ENCODE measurements at regions not wholly inside any gene's neighbourhood (a gene's known extent, or its start where the extent isn't known, plus 50 kb on each side); places are given as distances from the start of the nearest gene placed in this dataset.

GRCh38 chr18:67280486-67281242, 235.9 kb downstream of the DSEL start:
- Histone ChIP-seq H3K27me3 (no peaks in the 10 kb centered on the region), H3K4me2 (no peak overlapping the region), H3K4me3 (no peak overlapping the region), H3K9me3 (ENCODE audit: low read depth) (no peaks in the 10 kb centered on the region), H3K27ac (no peak overlapping the region), H3K4me1 (ENCODE audit: insufficient read depth) (no peaks in the 10 kb centered on the region), H3K9me2 (replicated peaks; ENCODE audit: insufficient read depth) (no peaks in the 10 kb centered on the region), H3K36me3 (replicated peaks; ENCODE audit: insufficient read depth, low read depth) (no peaks in the 10 kb centered on the region), H2AFZ (no peak overlapping the region), H4K20me1 (ENCODE audit: insufficient read depth, poor library complexity, severe bottlenecking) (no peaks in the 10 kb centered on the region), H3K79me2 (no peaks in the 10 kb centered on the region)
- no peak for DNase-seq (ENCODE audit: low spot score)
- TF ChIP-seq EZH2 (IDR thresholded peaks at IDR 0.05; ENCODE audit: borderline replicate concordance) (no peak), CTCF (IDR thresholded peaks at IDR 0.05; ENCODE audit: poor library complexity) (no peak), EZH2phosphoT487 (IDR thresholded peaks at IDR 0.05; ENCODE audit: low read depth, severe bottlenecking, unreplicated experiment) (no peak)
- 78% methylated on average over 5 of the region's 5 CpGs for WGBS (ENCODE audit: low lambda C conversion rate, missing lambda C conversion rate)

GRCh38 chr18:67279988-67280387, 236.5 kb downstream of the DSEL start:
- H3K9me3 ChIP-seq (ENCODE audit: low read depth), result no peaks in the 10 kb centered on the region
- no peaks in the 10 kb centered on the region for H4K20me1 ChIP-seq (ENCODE audit: insufficient read depth, poor library complexity, severe bottlenecking)
- H3K79me2 ChIP-seq, result no peaks in the 10 kb centered on the region
- H3K27me3 ChIP-seq, result no peaks in the 10 kb centered on the region
- H3K9me2 ChIP-seq (replicated peaks; ENCODE audit: insufficient read depth), result no peaks in the 10 kb centered on the region
- TF ChIP-seq EZH2 (IDR thresholded peaks at IDR 0.05; ENCODE audit: borderline replicate concordance), result no peak
- TF ChIP-seq CTCF (IDR thresholded peaks at IDR 0.05; ENCODE audit: poor library complexity), result no peak
- TF ChIP-seq EZH2phosphoT487 (IDR thresholded peaks at IDR 0.05; ENCODE audit: low read depth, severe bottlenecking, unreplicated experiment), result no peak
- DNase-seq (ENCODE audit: low spot score), result no peak
- H3K4me3 ChIP-seq, result no peak overlapping the region
- no peaks in the 10 kb centered on the region for H3K4me1 ChIP-seq (ENCODE audit: insufficient read depth)
- no peak overlapping the region for H2AFZ ChIP-seq
- 64% methylated on average over 3 of the region's 3 CpGs for WGBS (ENCODE audit: low lambda C conversion rate, missing lambda C conversion rate)
- H3K36me3 ChIP-seq (replicated peaks; ENCODE audit: insufficient read depth, low read depth), result no peaks in the 10 kb centered on the region
- no peak overlapping the region for H3K4me2 ChIP-seq
- no peak overlapping the region for H3K27ac ChIP-seq

GRCh38 chr18:67278984-67279383, 237.5 kb downstream of the DSEL start:
- Histone ChIP-seq H3K4me1 (ENCODE audit: insufficient read depth) (no peaks in the 10 kb centered on the region), H2AFZ (no peak overlapping the region), H3K36me3 (replicated peaks; ENCODE audit: insufficient read depth, low read depth) (no peaks in the 10 kb centered on the region), H3K9me3 (ENCODE audit: low read depth) (no peaks in the 10 kb centered on the region), H4K20me1 (ENCODE audit: insufficient read depth, poor library complexity, severe bottlenecking) (no peaks in the 10 kb centered on the region), H3K27ac (no peak overlapping the region), H3K4me3 (no peak overlapping the region), H3K4me2 (no peak overlapping the region), H3K79me2 (no peaks in the 10 kb centered on the region), H3K27me3 (no peaks in the 10 kb centered on the region), H3K9me2 (replicated peaks; ENCODE audit: insufficient read depth) (no peaks in the 10 kb centered on the region)
- 94% methylated on average over 2 of the region's 2 CpGs for WGBS (ENCODE audit: low lambda C conversion rate, missing lambda C conversion rate)
- TF ChIP-seq EZH2 (IDR thresholded peaks at IDR 0.05; ENCODE audit: borderline replicate concordance) (no peak), EZH2phosphoT487 (IDR thresholded peaks at IDR 0.05; ENCODE audit: low read depth, severe bottlenecking, unreplicated experiment) (no peak), CTCF (IDR thresholded peaks at IDR 0.05; ENCODE audit: poor library complexity) (no peak)
- DNase-seq (ENCODE audit: low spot score), result no peak

Measured in hepatocyte (in vitro differentiated cells).